Right renal pelvis (tissue), 4 donors: ENCODE measurements at regions not wholly inside any gene's neighbourhood (a gene's known extent, or its start where the extent isn't known, plus 50 kb on each side); places are given as distances from the start of the nearest gene placed in this dataset.
"Not testable (repeated sequence)": the region's sequence is repeated elsewhere in the genome, so short reads cannot be mapped to it uniquely, and the experiment has no call there.

Source experiments
- DNase-seq, 4 donors: peaks; one replicate each; pipeline ENCODE4 v3.0.0-alpha.2; 2013; ENCODE audit warnings: low read depth in 4 of 4, low spot score in 3 of 4, missing footprints in 1 of 4

GRCh38 chr10:64159910-64160872 lies 639.0 kb downstream of the REEP3 start:
- DNase-seq, result no peak

- DNase-seq, result no peak
These were observed 649.6 kb downstream of the REEP3 start for GRCh38 chr10:64170791-64171190.

- no peak for DNase-seq
These were observed 652.6 kb downstream of the REEP3 start for GRCh38 chr10:64173826-64174225.

GRCh38 chr10:64174666-64175255 lies 653.6 kb downstream of the REEP3 start:
- DNase-seq, result no peak

- no peak for DNase-seq
These were observed 654.2 kb downstream of the REEP3 start for GRCh38 chr10:64175271-64175962.

- no peak for DNase-seq
These were observed 661.5 kb downstream of the REEP3 start for GRCh38 chr10:64182671-64183070.

GRCh38 chr10:64191286-64191685 lies 670.1 kb downstream of the REEP3 start:
- DNase-seq, result peak in 2 of 4 donors; percentile 10 to 12

GRCh38 chr10:64196638-64197315 lies 675.6 kb downstream of the REEP3 start:
- DNase-seq, result no peak

GRCh38 chr10:64201936-64202335 lies 680.7 kb downstream of the REEP3 start:
- no peak for DNase-seq

- DNase-seq, result not testable (repeated sequence)
These were observed 683.3 kb downstream of the REEP3 start for GRCh38 chr10:64204504-64204903.

- no peak for DNase-seq
These were observed 685.2 kb downstream of the REEP3 start for GRCh38 chr10:64206409-64206808.

- peak in 1 of 4 donors; percentile 5 for DNase-seq
These were observed 688.4 kb downstream of the REEP3 start for GRCh38 chr10:64209561-64209960.

- DNase-seq, result no peak
These were observed 689.0 kb downstream of the REEP3 start for GRCh38 chr10:64210211-64210610.

- DNase-seq, result no peak
These were observed 690.3 kb downstream of the REEP3 start for GRCh38 chr10:64211466-64211865.

GRCh38 chr10:64215088-64215487 lies 693.9 kb downstream of the REEP3 start:
- DNase-seq, result no peak

GRCh38 chr10:64219271-64220025 lies 698.2 kb downstream of the REEP3 start:
- no peak for DNase-seq

GRCh38 chr10:64234489-64234888 lies 713.3 kb downstream of the REEP3 start:
- no peak for DNase-seq

GRCh38 chr10:64257704-64258103 lies 736.5 kb downstream of the REEP3 start:
- no peak for DNase-seq

GRCh38 chr10:64261092-64261491 lies 739.9 kb downstream of the REEP3 start:
- no peak for DNase-seq

- no peak for DNase-seq
These were observed 740.5 kb downstream of the REEP3 start for GRCh38 chr10:64261676-64262075.
